Suprapubic skin (tissue), 4 donors: ENCODE measurements at regions not wholly inside any gene's neighbourhood (a gene's known extent, or its start where the extent isn't known, plus 50 kb on each side); places are given as distances from the start of the nearest gene placed in this dataset.

Experiments
- DNase-seq, 2 donors: peaks; one replicate each; pipeline ENCODE4 v3.0.0-alpha.2; 2019; ENCODE audit warnings: low spot score in 2 of 2
- H3K27ac ChIP-seq: fragments of 200-600 bp; sonication (generic); one replicate; pipeline ENCODE4 v1.5.1; 2019
- H3K27me3 ChIP-seq: fragments of 200-600 bp; sonication (generic); one replicate; pipeline ENCODE4 v1.5.1; 2019
- H3K36me3 ChIP-seq: fragments of 200-600 bp; sonication (generic); one replicate; pipeline ENCODE4 v1.5.1; 2019
- H3K4me1 ChIP-seq: fragments of 200-600 bp; sonication (generic); one replicate; pipeline ENCODE4 v1.5.1; 2019
- H3K4me3 ChIP-seq: fragments of 200-600 bp; sonication (generic); one replicate; pipeline ENCODE4 v1.5.1; 2019; ENCODE audit warnings: mild to moderate bottlenecking
- H3K9me3 ChIP-seq: fragments of 200-600 bp; sonication (generic); one replicate; pipeline ENCODE4 v1.5.1; 2019
- EP300 ChIP-seq: sonication (generic); formaldehyde crosslinking; IDR thresholded peaks from one replicate; pipeline ENCODE4 v1.6.1; 2017; ENCODE audit warnings: antibody characterized with exemption
- POLR2A ChIP-seq, 2 donors: fragments of 450-650 bp; IDR thresholded peaks; one replicate each; pipeline ENCODE4 v1.6.1; 2017; ENCODE audit warnings: antibody characterized with exemption in 2 of 2, mild to moderate bottlenecking in 2 of 2, moderate library complexity in 2 of 2
- POLR2AphosphoS5 ChIP-seq, 3 donors: sonication (generic); formaldehyde crosslinking; IDR thresholded peaks; one replicate each; pipeline ENCODE4 v1.6.1; 2017; ENCODE audit warnings: antibody characterized with exemption in 3 of 3
- WGBS: methylation state at CpG from one replicate; pipeline ENCODE4 v1.1.5; 2018; 5-methylcytosine and 5-hydroxymethylcytosine counted together
- TF ChIP-seq, protein P1 (sequence below), 2 donors: fragments of 200-600 bp in 1 of 2; fragments of 450-650 bp in 1 of 2; sonication (generic) in 1 of 2; IDR thresholded peaks; one replicate each; pipeline ENCODE4 v1.5.1; 2016 to 2019; ENCODE audit warnings: antibody characterized with exemption in 2 of 2, mild to moderate bottlenecking in 1 of 2, moderate library complexity in 1 of 2

DNA sequence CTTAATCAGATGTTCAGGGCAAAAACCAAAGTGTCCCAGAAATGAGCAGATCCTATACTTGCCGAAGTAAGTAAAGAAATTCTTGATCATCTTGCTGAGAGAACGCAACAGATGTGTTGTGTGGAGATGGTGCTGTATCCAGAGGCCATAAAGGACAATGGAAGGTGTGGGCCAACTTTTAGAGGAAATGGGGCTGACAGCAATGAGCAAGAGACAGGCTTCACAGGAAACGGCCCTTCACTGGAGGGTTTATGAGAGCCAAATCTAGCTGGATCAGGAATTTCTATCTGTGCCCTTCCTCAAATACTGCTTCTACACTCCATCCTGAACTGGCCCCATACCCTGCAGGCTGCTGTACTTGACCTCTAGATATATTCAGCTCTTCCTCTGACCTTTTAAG lies 583.9 kb upstream of the DIPK2B start:
- no peak overlapping the region for H3K4me3 ChIP-seq
- no peaks in the 10 kb centered on the region for H3K9me3 ChIP-seq
- no peak for TF ChIP-seq POLR2AphosphoS5 (IDR thresholded peaks at IDR 0.05)
- TF ChIP-seq, protein P1, sequence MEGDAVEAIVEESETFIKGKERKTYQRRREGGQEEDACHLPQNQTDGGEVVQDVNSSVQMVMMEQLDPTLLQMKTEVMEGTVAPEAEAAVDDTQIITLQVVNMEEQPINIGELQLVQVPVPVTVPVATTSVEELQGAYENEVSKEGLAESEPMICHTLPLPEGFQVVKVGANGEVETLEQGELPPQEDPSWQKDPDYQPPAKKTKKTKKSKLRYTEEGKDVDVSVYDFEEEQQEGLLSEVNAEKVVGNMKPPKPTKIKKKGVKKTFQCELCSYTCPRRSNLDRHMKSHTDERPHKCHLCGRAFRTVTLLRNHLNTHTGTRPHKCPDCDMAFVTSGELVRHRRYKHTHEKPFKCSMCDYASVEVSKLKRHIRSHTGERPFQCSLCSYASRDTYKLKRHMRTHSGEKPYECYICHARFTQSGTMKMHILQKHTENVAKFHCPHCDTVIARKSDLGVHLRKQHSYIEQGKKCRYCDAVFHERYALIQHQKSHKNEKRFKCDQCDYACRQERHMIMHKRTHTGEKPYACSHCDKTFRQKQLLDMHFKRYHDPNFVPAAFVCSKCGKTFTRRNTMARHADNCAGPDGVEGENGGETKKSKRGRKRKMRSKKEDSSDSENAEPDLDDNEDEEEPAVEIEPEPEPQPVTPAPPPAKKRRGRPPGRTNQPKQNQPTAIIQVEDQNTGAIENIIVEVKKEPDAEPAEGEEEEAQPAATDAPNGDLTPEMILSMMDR (IDR thresholded peaks at IDR 0.05): no peak
- TF ChIP-seq POLR2A (IDR thresholded peaks at IDR 0.05): no peak
- TF ChIP-seq EP300: no peak
- H3K4me1 ChIP-seq: peaks cover 15% of the 10 kb centered on the region
- no peaks in the 10 kb centered on the region for H3K36me3 ChIP-seq
- DNase-seq: no peak
- no peak overlapping the region for H3K27ac ChIP-seq
- H3K27me3 ChIP-seq: no peaks in the 10 kb centered on the region
- WGBS: 68% methylated on average over 3 of the region's 3 CpGs

DNA sequence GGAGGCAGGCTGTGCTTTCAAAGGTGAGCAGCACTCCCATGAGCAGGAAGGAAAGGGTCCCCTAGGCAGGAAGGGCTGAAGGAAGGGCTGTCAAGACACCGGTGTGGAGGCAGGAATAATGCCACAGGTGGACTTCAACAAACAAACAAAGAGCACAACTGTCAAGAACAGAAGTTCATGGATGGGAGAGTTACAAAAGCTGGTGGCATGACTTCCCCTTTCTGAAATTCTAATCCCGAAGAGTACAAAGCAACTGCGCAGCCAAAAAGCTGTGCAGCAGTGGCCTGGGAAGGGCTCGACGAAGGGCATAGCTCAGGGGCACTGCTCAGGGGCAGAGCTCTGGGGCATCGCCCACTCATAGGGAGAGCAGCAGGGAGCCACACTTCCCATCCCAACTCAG lies 582.3 kb upstream of the DIPK2B start:
- Histone ChIP-seq H3K4me3 (no peak overlapping the region), H3K27ac (no peak overlapping the region), H3K4me1 (peaks cover 24% of the 10 kb centered on the region), H3K27me3 (no peaks in the 10 kb centered on the region), H3K36me3 (no peaks in the 10 kb centered on the region), H3K9me3 (no peaks in the 10 kb centered on the region)
- WGBS: 79% methylated on average over 6 of the region's 6 CpGs
- TF ChIP-seq, protein P1 (IDR thresholded peaks at IDR 0.05): no peak
- TF ChIP-seq POLR2AphosphoS5 (IDR thresholded peaks at IDR 0.05) (no peak), EP300 (no peak), POLR2A (IDR thresholded peaks at IDR 0.05) (no peak)
- no peak for DNase-seq

DNA sequence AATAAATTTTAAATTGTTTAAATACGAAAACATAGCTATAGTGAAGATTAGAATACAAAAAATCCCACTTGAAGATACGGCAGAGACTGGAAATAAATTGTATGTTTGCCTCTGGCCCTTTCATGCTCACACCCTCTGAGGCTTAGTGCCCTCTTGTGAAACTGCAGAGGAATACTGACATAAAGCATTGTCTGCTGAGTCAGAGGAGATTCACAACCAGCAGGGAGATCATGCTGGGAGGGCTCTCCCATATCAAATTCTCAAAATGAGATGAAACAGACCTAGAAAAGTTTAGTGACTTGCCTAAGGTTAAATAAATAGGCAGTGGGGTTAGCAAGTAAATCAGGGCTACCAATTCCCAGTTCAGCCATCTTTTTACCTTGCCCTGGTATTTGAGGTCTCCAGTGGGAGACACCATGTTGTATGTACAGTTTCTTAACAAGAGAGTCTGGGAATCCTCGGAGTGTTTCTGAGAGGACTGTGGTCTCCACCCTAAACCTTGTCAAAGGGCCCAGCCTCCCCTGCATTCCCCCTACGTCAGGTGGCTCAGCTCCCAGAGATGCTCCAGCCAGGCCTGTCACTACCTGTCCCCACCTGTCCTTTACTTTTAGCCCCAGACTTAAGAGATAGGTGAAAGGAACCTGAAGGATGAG lies 581.4 kb upstream of the DIPK2B start:
- no peak for DNase-seq
- H3K27me3 ChIP-seq: no peaks in the 10 kb centered on the region
- H3K9me3 ChIP-seq: no peaks in the 10 kb centered on the region
- H3K4me1 ChIP-seq: peaks cover 29% of the 10 kb centered on the region
- H3K27ac ChIP-seq: peak overlapping the region; percentile 18
- no peak overlapping the region for H3K4me3 ChIP-seq
- WGBS: 50% methylated on average over 4 of the region's 4 CpGs
- TF ChIP-seq POLR2AphosphoS5 (IDR thresholded peaks at IDR 0.05): no peak
- TF ChIP-seq POLR2A (IDR thresholded peaks at IDR 0.05): no peak
- TF ChIP-seq EP300: no peak
- H3K36me3 ChIP-seq: no peaks in the 10 kb centered on the region

DNA sequence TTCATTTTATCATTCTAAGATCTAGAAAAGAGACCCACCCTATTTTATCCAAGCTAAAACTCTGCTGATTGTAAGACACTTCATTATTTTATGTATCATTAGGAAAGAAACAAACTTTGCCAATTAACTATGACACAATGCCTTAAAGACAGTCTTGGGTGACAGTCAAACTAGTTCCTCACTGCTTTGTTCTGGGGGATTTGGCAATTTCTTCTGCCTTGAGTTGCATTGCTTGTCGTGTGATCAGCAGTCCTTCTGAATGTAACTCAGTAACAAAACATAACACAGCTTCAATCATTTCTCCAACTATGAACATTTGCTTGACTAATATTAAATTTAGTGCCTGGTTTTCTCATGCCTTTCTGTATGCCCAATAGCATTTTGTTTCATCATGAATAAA lies 577.9 kb upstream of the DIPK2B start:
- 39% methylated on average over 1 of the region's 1 CpG for WGBS
- TF ChIP-seq EP300: no peak
- TF ChIP-seq, protein P1 (IDR thresholded peaks at IDR 0.05): no peak
- peak in 1 of 3 donors; percentile 14 for TF ChIP-seq POLR2AphosphoS5 (IDR thresholded peaks at IDR 0.05)

DNA sequence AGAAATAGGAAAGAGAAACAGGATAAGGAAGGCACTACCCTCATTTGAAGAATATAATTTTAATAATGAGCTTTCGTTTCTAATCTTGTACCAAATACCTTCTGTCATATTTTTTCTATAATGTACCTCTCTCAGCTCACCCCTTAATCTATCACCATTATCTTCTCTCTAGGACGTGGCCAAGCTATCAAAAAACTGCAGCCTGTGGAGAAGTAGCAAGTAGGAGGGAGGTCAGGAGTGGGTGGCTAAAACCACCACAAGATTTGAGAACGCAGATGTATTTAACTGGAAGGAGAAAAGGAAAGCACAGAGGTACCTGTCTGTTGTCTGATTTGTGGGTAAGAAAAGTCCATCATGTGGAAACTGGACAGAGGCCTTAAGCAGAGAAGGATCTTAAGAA lies 576.7 kb upstream of the DIPK2B start:
- H3K27me3 ChIP-seq: no peaks in the 10 kb centered on the region
- no peak for DNase-seq
- H3K36me3 ChIP-seq: no peaks in the 10 kb centered on the region
- H3K4me1 ChIP-seq: peaks cover 39% of the 10 kb centered on the region
- H3K4me3 ChIP-seq: no peak overlapping the region
- TF ChIP-seq POLR2AphosphoS5 (IDR thresholded peaks at IDR 0.05) (no peak), POLR2A (IDR thresholded peaks at IDR 0.05) (no peak), EP300 (no peak)
- TF ChIP-seq, protein P1 (IDR thresholded peaks at IDR 0.05): no peak
- 51% methylated on average over 3 of the region's 3 CpGs for WGBS
- no peak overlapping the region for H3K27ac ChIP-seq
- H3K9me3 ChIP-seq: no peaks in the 10 kb centered on the region

More for the DNA sequence above, 577.9 kb upstream of the DIPK2B start:
- DNase-seq: no peak
- Histone ChIP-seq H3K4me3 (no peak overlapping the region), H3K27ac (peak overlapping the region; percentile 48), H3K27me3 (no peaks in the 10 kb centered on the region), H3K9me3 (no peaks in the 10 kb centered on the region), H3K36me3 (no peaks in the 10 kb centered on the region), H3K4me1 (peaks cover 40% of the 10 kb centered on the region)

DNA sequence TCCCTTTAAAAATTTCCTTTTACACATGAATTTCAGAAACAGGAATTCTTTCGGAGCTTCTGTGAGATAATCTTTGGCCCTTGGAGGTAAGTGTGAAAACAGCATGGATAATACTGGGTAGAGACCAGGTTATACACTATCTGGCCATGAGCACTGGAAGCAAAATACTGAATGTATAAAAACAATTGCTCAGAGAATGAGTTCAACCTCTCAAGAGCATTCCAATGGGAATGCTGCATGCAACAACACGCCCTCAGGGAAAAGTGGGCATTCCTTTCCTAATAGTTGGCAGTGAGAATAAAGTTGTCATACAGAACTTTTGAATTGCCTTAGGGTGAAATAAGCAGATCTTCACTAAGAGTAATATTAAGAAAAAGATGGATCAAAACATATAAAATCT lies 574.8 kb upstream of the DIPK2B start:
- no peak for DNase-seq
- Histone ChIP-seq H3K4me1 (peaks cover 51% of the 10 kb centered on the region), H3K36me3 (no peaks in the 10 kb centered on the region), H3K9me3 (no peaks in the 10 kb centered on the region), H3K27ac (peak overlapping the region; percentile 77), H3K27me3 (no peaks in the 10 kb centered on the region), H3K4me3 (no peak overlapping the region)
- 42% methylated on average over 2 of the region's 2 CpGs for WGBS
- TF ChIP-seq POLR2AphosphoS5 (IDR thresholded peaks at IDR 0.05) (no peak), EP300 (no peak), POLR2A (IDR thresholded peaks at IDR 0.05) (no peak)
- TF ChIP-seq, protein P1 (IDR thresholded peaks at IDR 0.05): no peak
